ENCODE measurements at regions not wholly inside any gene's neighbourhood (a gene's known extent, or its start where the extent isn't known, plus 50 kb on each side); places are given as distances from the start of the nearest gene placed in this dataset.
"Not testable (repeated sequence)": the region's sequence is repeated elsewhere in the genome, so short reads cannot be mapped to it uniquely, and the experiment has no call there.

- intact Hi-C loops (cut with DNase I), result no loop called here
- H3K36me3 ChIP-seq (replicated peaks in 1 of 2; ENCODE audit: insufficient read depth in 1 of 2, low read depth in 2 of 2), result no peaks in the 10 kb centered on the region
- no peaks in the 10 kb centered on the region for H3K9me3 ChIP-seq
- TF ChIP-seq, protein P1, sequence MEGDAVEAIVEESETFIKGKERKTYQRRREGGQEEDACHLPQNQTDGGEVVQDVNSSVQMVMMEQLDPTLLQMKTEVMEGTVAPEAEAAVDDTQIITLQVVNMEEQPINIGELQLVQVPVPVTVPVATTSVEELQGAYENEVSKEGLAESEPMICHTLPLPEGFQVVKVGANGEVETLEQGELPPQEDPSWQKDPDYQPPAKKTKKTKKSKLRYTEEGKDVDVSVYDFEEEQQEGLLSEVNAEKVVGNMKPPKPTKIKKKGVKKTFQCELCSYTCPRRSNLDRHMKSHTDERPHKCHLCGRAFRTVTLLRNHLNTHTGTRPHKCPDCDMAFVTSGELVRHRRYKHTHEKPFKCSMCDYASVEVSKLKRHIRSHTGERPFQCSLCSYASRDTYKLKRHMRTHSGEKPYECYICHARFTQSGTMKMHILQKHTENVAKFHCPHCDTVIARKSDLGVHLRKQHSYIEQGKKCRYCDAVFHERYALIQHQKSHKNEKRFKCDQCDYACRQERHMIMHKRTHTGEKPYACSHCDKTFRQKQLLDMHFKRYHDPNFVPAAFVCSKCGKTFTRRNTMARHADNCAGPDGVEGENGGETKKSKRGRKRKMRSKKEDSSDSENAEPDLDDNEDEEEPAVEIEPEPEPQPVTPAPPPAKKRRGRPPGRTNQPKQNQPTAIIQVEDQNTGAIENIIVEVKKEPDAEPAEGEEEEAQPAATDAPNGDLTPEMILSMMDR (IDR thresholded peaks at IDR 0.05), result no peak
- TF ChIP-seq POLR2A (IDR thresholded peaks at IDR 0.05), result no peak
- DNase-seq (no peak), ATAC-seq (no peak)
- WGBS, 2 donors, result 79 to 82% methylated on average over 1 of the region's 1 CpG
- H3K27me3 ChIP-seq, result no peaks in the 10 kb centered on the region
- H3K27ac ChIP-seq, result no peak overlapping the region
- H3K4me3 ChIP-seq, result no peak overlapping the region
- H3K4me1 ChIP-seq, result no peaks in the 10 kb centered on the region
Observed at GRCh38 chr21:28687586-28687985, 305.1 kb downstream of the LTN1 start.

DNA sequence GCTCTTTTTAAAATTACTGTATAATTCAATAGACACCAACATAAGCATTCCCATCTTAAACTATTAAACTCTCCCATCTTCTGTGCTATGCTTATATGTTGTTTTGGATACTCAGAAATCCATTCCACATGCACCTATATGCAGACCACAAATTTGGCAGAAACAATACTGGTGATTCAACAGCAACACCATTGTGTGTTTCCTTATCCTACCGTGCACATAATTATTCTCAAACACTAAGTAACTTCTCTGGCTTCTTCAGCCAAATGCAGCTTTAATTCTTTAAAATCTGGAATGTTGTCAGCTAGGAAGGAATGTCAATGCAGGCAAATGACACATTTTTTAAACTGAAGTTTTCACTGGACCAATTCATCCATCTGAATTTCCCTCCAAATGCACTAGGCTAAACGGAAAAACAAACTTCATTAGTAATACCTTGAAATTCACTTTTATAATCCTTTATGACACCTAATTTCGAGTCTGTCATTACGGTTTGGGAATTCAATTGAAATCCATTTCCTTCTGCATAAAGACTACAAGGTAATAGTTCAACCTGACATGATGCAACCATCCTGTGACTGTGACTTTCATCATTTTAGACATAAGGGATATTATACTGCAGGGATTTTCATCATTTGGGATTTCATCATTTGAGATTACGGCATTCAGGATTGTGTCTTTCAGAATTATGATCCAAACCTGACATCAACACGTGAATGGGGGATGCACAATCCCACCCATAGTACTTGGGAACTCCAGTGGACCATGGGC is 308.5 kb downstream of the LTN1 start:
- Histone ChIP-seq H3K4me3 (no peak overlapping the region), H3K36me3 (replicated peaks in 1 of 2; ENCODE audit: insufficient read depth in 1 of 2, low read depth in 2 of 2) (no peaks in the 10 kb centered on the region), H3K4me1 (no peaks in the 10 kb centered on the region), H3K27ac (no peak overlapping the region), H3K9me3 (no peaks in the 10 kb centered on the region), H3K27me3 (no peaks in the 10 kb centered on the region)
- intact Hi-C loops (cut with DNase I), result no loop called here
- no peak for TF ChIP-seq POLR2A (IDR thresholded peaks at IDR 0.05)
- TF ChIP-seq, protein P1 (IDR thresholded peaks at IDR 0.05), result no peak
- WGBS, 2 donors, result 63 to 67% methylated on average over 6 of the region's 6 CpGs
- ATAC-seq, result no peak
- no peak for DNase-seq

- DNase-seq; H3K27ac ChIP-seq; ATAC-seq; H3K9me3 ChIP-seq; H3K4me1 ChIP-seq; H3K4me3 ChIP-seq; intact Hi-C loops (cut with DNase I); H3K36me3 ChIP-seq (replicated peaks in 1 of 2; ENCODE audit: insufficient read depth in 1 of 2, low read depth in 2 of 2); H3K27me3 ChIP-seq: not testable (repeated sequence)
- WGBS, 2 donors, result 91 to 96% methylated on average over 3 of the region's 3 CpGs
Observed at GRCh38 chr21:28682884-28683283, 309.8 kb downstream of the LTN1 start.

- H3K27me3 ChIP-seq; ATAC-seq; H3K4me1 ChIP-seq; intact Hi-C loops (cut with DNase I); H3K9me3 ChIP-seq; H3K27ac ChIP-seq; H3K4me3 ChIP-seq; H3K36me3 ChIP-seq (replicated peaks in 1 of 2; ENCODE audit: insufficient read depth in 1 of 2, low read depth in 2 of 2); DNase-seq: not testable (repeated sequence)
- WGBS, 2 donors, result 84 to 94% methylated on average over 13 of the region's 13 CpGs
Observed at GRCh38 chr21:28677096-28677495, 315.6 kb downstream of the LTN1 start.

DNA sequence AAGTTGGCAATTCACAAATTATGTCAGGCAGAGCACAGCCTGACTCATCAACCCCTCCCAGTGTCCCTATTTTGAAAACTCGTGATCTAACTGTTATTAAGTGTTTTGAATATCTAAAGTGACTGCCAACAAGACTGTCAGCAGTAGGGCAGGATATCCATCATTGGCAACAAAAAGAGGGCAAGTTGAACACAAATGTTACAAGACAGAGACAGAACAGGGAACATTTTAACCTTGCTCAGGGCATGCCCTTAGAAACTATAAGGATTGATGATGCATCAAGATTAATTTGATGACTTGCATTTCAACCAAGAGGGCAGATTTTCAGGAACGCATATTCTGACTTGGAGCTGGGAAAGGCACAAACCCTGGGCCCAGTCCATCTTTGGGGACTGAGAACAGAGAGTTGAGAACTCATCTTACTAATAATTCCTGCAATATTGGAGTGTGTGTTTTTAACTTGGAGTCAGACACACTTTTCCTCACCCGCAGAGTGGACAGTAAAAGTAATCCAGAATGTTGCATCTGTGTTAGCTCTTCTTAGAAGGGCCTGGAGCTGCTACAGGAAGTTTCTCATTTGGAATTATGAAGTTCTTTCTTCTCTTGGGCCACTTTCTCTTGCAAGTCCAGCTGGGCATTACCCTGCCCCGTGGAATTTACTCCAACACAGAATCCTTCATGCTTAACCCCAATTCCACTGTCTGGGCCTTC is 317.2 kb downstream of the LTN1 start:
- H3K9me3 ChIP-seq, result no peaks in the 10 kb centered on the region
- H3K27me3 ChIP-seq, result no peaks in the 10 kb centered on the region
- no peak for DNase-seq
- H3K27ac ChIP-seq, result no peak overlapping the region
- ATAC-seq, result no peak
- WGBS, 2 donors, result 39 to 66% methylated on average over 3 to 4 of the region's 4 CpGs
- no peak overlapping the region for H3K4me3 ChIP-seq
- H3K4me1 ChIP-seq, result no peaks in the 10 kb centered on the region
- intact Hi-C loops (cut with DNase I), result no loop called here
- no peak for TF ChIP-seq POLR2A (IDR thresholded peaks at IDR 0.05)
- TF ChIP-seq, protein P1 (IDR thresholded peaks at IDR 0.05), result no peak
- H3K36me3 ChIP-seq (replicated peaks in 1 of 2; ENCODE audit: insufficient read depth in 1 of 2, low read depth in 2 of 2), result no peaks in the 10 kb centered on the region
